ENCODE measurements at regions not wholly inside any gene's neighbourhood (a gene's known extent, or its start where the extent isn't known, plus 50 kb on each side); places are given as distances from the start of the nearest gene placed in this dataset.
A peak's percentile ranks its signal among the peaks of the same experiment; 100 is the strongest.

GRCh38 chr17:68775318-68775717, 174.2 kb upstream of the FAM20A start:
- H3K4me3 ChIP-seq (ENCODE audit: low read depth, low read length) = no peak overlapping the region
- TF ChIP-seq, protein P1, sequence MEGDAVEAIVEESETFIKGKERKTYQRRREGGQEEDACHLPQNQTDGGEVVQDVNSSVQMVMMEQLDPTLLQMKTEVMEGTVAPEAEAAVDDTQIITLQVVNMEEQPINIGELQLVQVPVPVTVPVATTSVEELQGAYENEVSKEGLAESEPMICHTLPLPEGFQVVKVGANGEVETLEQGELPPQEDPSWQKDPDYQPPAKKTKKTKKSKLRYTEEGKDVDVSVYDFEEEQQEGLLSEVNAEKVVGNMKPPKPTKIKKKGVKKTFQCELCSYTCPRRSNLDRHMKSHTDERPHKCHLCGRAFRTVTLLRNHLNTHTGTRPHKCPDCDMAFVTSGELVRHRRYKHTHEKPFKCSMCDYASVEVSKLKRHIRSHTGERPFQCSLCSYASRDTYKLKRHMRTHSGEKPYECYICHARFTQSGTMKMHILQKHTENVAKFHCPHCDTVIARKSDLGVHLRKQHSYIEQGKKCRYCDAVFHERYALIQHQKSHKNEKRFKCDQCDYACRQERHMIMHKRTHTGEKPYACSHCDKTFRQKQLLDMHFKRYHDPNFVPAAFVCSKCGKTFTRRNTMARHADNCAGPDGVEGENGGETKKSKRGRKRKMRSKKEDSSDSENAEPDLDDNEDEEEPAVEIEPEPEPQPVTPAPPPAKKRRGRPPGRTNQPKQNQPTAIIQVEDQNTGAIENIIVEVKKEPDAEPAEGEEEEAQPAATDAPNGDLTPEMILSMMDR (IDR thresholded peaks at IDR 0.05; ENCODE audit: insufficient read depth, low read depth, low read length, missing control alignments) = no peak
- no peak for DNase-seq (ENCODE audit: low read depth)

DNA sequence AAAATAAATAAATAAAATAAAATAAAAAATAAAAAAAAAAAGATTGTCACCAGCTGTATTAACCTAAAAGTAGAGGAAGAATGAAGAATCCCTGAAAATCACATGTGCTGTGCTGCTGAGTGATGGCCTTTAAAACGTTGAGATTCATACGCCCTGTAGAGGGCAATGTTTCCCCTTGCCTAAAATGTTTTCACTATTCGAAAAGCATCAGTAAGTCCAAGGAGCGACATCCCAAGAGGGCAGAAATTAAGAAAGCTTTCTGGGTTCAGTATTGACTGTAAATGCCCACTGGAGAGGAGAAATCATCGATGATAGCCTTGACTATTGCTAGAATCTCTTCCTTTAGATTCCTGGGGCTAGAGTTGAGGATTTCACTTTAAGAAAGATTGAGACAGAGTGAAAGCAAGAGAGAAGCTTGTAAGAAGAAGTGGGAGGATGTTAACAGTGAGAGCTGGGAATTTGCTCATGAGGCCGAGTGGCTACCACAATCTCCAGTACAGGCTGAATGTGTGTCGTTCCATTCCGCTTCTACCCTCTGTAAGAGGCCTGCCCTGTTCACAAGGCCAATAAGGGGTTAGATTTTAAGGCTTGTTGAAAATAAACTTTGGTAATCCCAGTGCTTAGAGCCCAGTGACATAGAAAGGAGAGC, 170.8 kb upstream of the FAM20A start:
- TF ChIP-seq, protein P1 (IDR thresholded peaks at IDR 0.05; ENCODE audit: insufficient read depth, low read depth, low read length, missing control alignments) = peak; percentile 56
- DNase-seq (ENCODE audit: low read depth) = peak; percentile 73
- H3K4me3 ChIP-seq (ENCODE audit: low read depth, low read length) = peak overlapping the region; percentile 28

GRCh38 chr17:68768804-68769203, 167.6 kb upstream of the FAM20A start:
- no peak for DNase-seq (ENCODE audit: low read depth)
- TF ChIP-seq, protein P1 (IDR thresholded peaks at IDR 0.05; ENCODE audit: insufficient read depth, low read depth, low read length, missing control alignments) = no peak
- H3K4me3 ChIP-seq (ENCODE audit: low read depth, low read length) = no peak overlapping the region

- TF ChIP-seq, protein P1 (IDR thresholded peaks at IDR 0.05; ENCODE audit: insufficient read depth, low read depth, low read length, missing control alignments) = no peak
- DNase-seq (ENCODE audit: low read depth) = no peak
- H3K4me3 ChIP-seq (ENCODE audit: low read depth, low read length) = no peak overlapping the region
These were observed 165.5 kb upstream of the FAM20A start for GRCh38 chr17:68766640-68767039.

- H3K4me3 ChIP-seq (ENCODE audit: low read depth, low read length) = no peak overlapping the region
- TF ChIP-seq, protein P1 (IDR thresholded peaks at IDR 0.05; ENCODE audit: insufficient read depth, low read depth, low read length, missing control alignments) = no peak
- no peak for DNase-seq (ENCODE audit: low read depth)
These were observed 162.4 kb upstream of the FAM20A start for GRCh38 chr17:68763562-68763961.

DNA sequence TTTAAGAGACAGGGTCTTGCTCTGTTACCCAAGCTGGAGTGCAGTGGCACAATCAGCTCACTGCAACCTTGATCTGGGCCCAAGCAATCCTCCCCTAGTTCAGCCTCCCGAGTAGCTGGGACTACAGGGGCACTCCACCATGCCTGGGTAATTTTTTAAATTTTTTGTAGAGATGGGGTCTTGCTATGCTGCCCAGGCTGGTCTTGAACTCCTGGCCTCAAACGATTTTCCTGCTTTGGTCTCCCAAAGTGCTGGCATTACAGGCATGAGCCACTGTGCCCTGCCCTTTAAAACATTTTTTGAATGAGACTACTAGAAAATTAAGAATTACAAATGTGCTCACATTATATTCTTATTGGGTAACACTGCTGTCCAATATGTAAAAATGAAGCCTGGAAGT, 161.7 kb upstream of the FAM20A start:
- DNase-seq (ENCODE audit: low read depth) = no peak
- TF ChIP-seq, protein P1 (IDR thresholded peaks at IDR 0.05; ENCODE audit: insufficient read depth, low read depth, low read length, missing control alignments) = no peak
- no peak overlapping the region for H3K4me3 ChIP-seq (ENCODE audit: low read depth, low read length)

GRCh38 chr17:68760141-68760475, 158.9 kb upstream of the FAM20A start:
- TF ChIP-seq, protein P1 (IDR thresholded peaks at IDR 0.05; ENCODE audit: insufficient read depth, low read depth, low read length, missing control alignments) = no peak

More at GRCh38 chr17:68760141-68760475, 158.9 kb upstream of the FAM20A start:
- DNase-seq (ENCODE audit: low read depth) = no peak
- no peak overlapping the region for H3K4me3 ChIP-seq (ENCODE audit: low read depth, low read length)
